Left cardiac atrium (tissue), 4 donors: ENCODE measurements at regions not wholly inside any gene's neighbourhood (a gene's known extent, or its start where the extent isn't known, plus 50 kb on each side); places are given as distances from the start of the nearest gene placed in this dataset.
"Not testable (repeated sequence)": the region's sequence is repeated elsewhere in the genome, so short reads cannot be mapped to it uniquely, and the experiment has no call there.

Experiments
- ATAC-seq, 2 donors: fragments of 200-7000 bp; cut with Tn5 transposase; one replicate each; pipeline ENCODE4 v1.9.1; 2020; ENCODE audit warnings: mild to moderate bottlenecking in 2 of 2, moderate library complexity in 2 of 2
- DNase-seq: peaks from one replicate; pipeline ENCODE4 v3.0.0-alpha.2; 2020
- intact Hi-C, 2 donors: fragments of 100-400 bp; cut with DNase I; formaldehyde crosslinking; loops; one replicate each; pipeline versions ENCODE4 v1.14.1 to v1.15.1; 2022 to 2023
- donor health status: DM: no; HTN: yes; CAD: no.
- donor health status: DM: no; HTN: yes; CAD: no; lungs with severe emphysema.
- donor health status: DM: yes; HTN: yes; CAD: no.
- donor health status: Dilated cardiomyopathy.

GRCh38 chr5:152659470-152659869 is 254.4 kb upstream of the NMUR2 start:
- intact Hi-C loops, ATAC-seq, DNase-seq: not testable (repeated sequence)

GRCh38 chr5:152673601-152674000 is 268.5 kb upstream of the NMUR2 start:
- intact Hi-C loops, result no loop called here
- DNase-seq, result no peak
- ATAC-seq, result no peak

- no peak for DNase-seq
- ATAC-seq, result peak; percentile 55 to 67
- intact Hi-C loops, result no loop called here
Observed at GRCh38 chr5:152674403-152674802, 269.3 kb upstream of the NMUR2 start.

- intact Hi-C loops, result no loop called here
- DNase-seq (no peak), ATAC-seq (no peak)
Observed at GRCh38 chr5:152676196-152676595, 271.1 kb upstream of the NMUR2 start.

- intact Hi-C loops, result no loop called here
- ATAC-seq (no peak), DNase-seq (no peak)
Observed at GRCh38 chr5:152683205-152683604, 278.1 kb upstream of the NMUR2 start.

- DNase-seq, result no peak
- no peak for ATAC-seq
- intact Hi-C loops, result no loop called here
Observed at GRCh38 chr5:152686931-152687330, 281.9 kb upstream of the NMUR2 start.

- peak; percentile 84 to 99 for ATAC-seq
- peak; percentile 29 for DNase-seq
- intact Hi-C loops, result no loop called here
Observed at GRCh38 chr5:152688561-152689249, 283.6 kb upstream of the NMUR2 start.

- DNase-seq, result no peak
- ATAC-seq, result peak in 1 of 2 donors; percentile 37
- intact Hi-C loops, result no loop called here
Observed at GRCh38 chr5:152689250-152689711, 284.2 kb upstream of the NMUR2 start.

GRCh38 chr5:152694231-152694630 is 289.2 kb upstream of the NMUR2 start:
- no peak for ATAC-seq
- DNase-seq, result no peak

GRCh38 chr5:152701305-152701949 is 296.3 kb upstream of the NMUR2 start:
- ATAC-seq, result no peak
- DNase-seq, result no peak
- intact Hi-C loops, result no loop called here

More at GRCh38 chr5:152694231-152694630, 289.2 kb upstream of the NMUR2 start:
- intact Hi-C loops, result no loop called here

GRCh38 chr5:152704286-152704685 is 299.2 kb upstream of the NMUR2 start:
- ATAC-seq, result no peak
- no peak for DNase-seq
- intact Hi-C loops, result no loop called here

- intact Hi-C loops, result no loop called here
- DNase-seq, result no peak
- no peak for ATAC-seq
Observed at GRCh38 chr5:152711801-152712388, 306.8 kb upstream of the NMUR2 start.

- no peak for DNase-seq
- ATAC-seq, result no peak
- intact Hi-C loops, result no loop called here
Observed at GRCh38 chr5:152717393-152717792, 312.3 kb upstream of the NMUR2 start.

GRCh38 chr5:152723482-152723881 is 318.4 kb upstream of the NMUR2 start:
- ATAC-seq, result no peak
- DNase-seq, result no peak
- intact Hi-C loops, result no loop called here

GRCh38 chr5:152730176-152730575 is 325.1 kb upstream of the NMUR2 start:
- ATAC-seq, result no peak
- no peak for DNase-seq

GRCh38 chr5:152736906-152737305 is 331.8 kb upstream of the NMUR2 start:
- ATAC-seq (no peak), DNase-seq (no peak)
- intact Hi-C loops, result no loop called here

More at GRCh38 chr5:152730176-152730575, 325.1 kb upstream of the NMUR2 start:
- intact Hi-C loops, result no loop called here

- DNase-seq (no peak), ATAC-seq (no peak)
- intact Hi-C loops, result no loop called here
Observed at GRCh38 chr5:152739916-152740315, 334.8 kb upstream of the NMUR2 start.

GRCh38 chr5:152741126-152741525 is 336.0 kb upstream of the NMUR2 start:
- ATAC-seq, DNase-seq, intact Hi-C loops: not testable (repeated sequence)

- intact Hi-C loops, DNase-seq, ATAC-seq: not testable (repeated sequence)
Observed at GRCh38 chr5:152787709-152788217, 382.7 kb upstream of the NMUR2 start.

GRCh38 chr5:152801886-152802285 is 396.8 kb upstream of the NMUR2 start:
- intact Hi-C loops, result no loop called here
- DNase-seq (no peak), ATAC-seq (no peak)
